ENCODE measurements at regions not wholly inside any gene's neighbourhood (a gene's known extent, or its start where the extent isn't known, plus 50 kb on each side); places are given as distances from the start of the nearest gene placed in this dataset.

- Histone ChIP-seq H3K4me3 (ENCODE audit: low read depth in 1 of 5, low read length in 5 of 5) (no peak overlapping the region), H3K9me3 (ENCODE audit: control insufficient read depth in 5 of 5, low read length in 5 of 5) (peaks cover 0 to 2% (median 0%) of the 10 kb centered on the region in 5 donors), H3K27me3 (ENCODE audit: control insufficient read depth in 5 of 5, insufficient read depth in 4 of 5, low read length in 5 of 5) (no peaks in the 10 kb centered on the region), H3K36me3 (ENCODE audit: control insufficient read depth in 5 of 5, insufficient read depth in 5 of 5, low read length in 5 of 5) (no peaks in the 10 kb centered on the region), H3K27ac (ENCODE audit: low read depth, low read length) (no peak overlapping the region), H3K9ac (ENCODE audit: low read length in 5 of 5) (no peak overlapping the region), H3K4me1 (ENCODE audit: control insufficient read depth in 5 of 5, insufficient read depth in 5 of 5, low read length in 5 of 5) (no peaks in the 10 kb centered on the region)
These were observed 101.5 kb upstream of the FBXO11 start for GRCh38 chr2:48007699-48008268.

- Histone ChIP-seq H3K9ac (ENCODE audit: low read length in 5 of 5) (no peak overlapping the region), H3K36me3 (ENCODE audit: control insufficient read depth in 5 of 5, insufficient read depth in 5 of 5, low read length in 5 of 5) (no peaks in the 10 kb centered on the region), H3K27ac (ENCODE audit: low read depth, low read length) (no peak overlapping the region), H3K9me3 (ENCODE audit: control insufficient read depth in 5 of 5, low read length in 5 of 5) (peaks cover 0 to 2% (median 0%) of the 10 kb centered on the region in 5 donors), H3K27me3 (ENCODE audit: control insufficient read depth in 5 of 5, insufficient read depth in 4 of 5, low read length in 5 of 5) (no peaks in the 10 kb centered on the region), H3K4me3 (ENCODE audit: low read depth in 1 of 5, low read length in 5 of 5) (no peak overlapping the region), H3K4me1 (ENCODE audit: control insufficient read depth in 5 of 5, insufficient read depth in 5 of 5, low read length in 5 of 5) (no peaks in the 10 kb centered on the region)
These were observed 103.0 kb upstream of the FBXO11 start for GRCh38 chr2:48009256-48009655.

GRCh38 chr2:48015421-48015820 lies 109.1 kb upstream of the FBXO11 start:
- Histone ChIP-seq H3K4me3 (ENCODE audit: low read depth in 1 of 5, low read length in 5 of 5) (no peak overlapping the region), H3K4me1 (ENCODE audit: control insufficient read depth in 5 of 5, insufficient read depth in 5 of 5, low read length in 5 of 5) (no peaks in the 10 kb centered on the region), H3K36me3 (ENCODE audit: control insufficient read depth in 5 of 5, insufficient read depth in 5 of 5, low read length in 5 of 5) (no peaks in the 10 kb centered on the region), H3K27me3 (ENCODE audit: control insufficient read depth in 5 of 5, insufficient read depth in 4 of 5, low read length in 5 of 5) (no peaks in the 10 kb centered on the region), H3K9ac (ENCODE audit: low read length in 5 of 5) (no peak overlapping the region), H3K27ac (ENCODE audit: low read depth, low read length) (no peak overlapping the region), H3K9me3 (ENCODE audit: control insufficient read depth in 5 of 5, low read length in 5 of 5) (peaks cover 0 to 9% (median 4%) of the 10 kb centered on the region in 5 donors)

- Histone ChIP-seq H3K27me3 (ENCODE audit: control insufficient read depth in 5 of 5, insufficient read depth in 4 of 5, low read length in 5 of 5) (no peaks in the 10 kb centered on the region), H3K4me1 (ENCODE audit: control insufficient read depth in 5 of 5, insufficient read depth in 5 of 5, low read length in 5 of 5) (no peaks in the 10 kb centered on the region), H3K4me3 (ENCODE audit: low read depth in 1 of 5, low read length in 5 of 5) (no peak overlapping the region), H3K9ac (ENCODE audit: low read length in 5 of 5) (no peak overlapping the region), H3K9me3 (ENCODE audit: control insufficient read depth in 5 of 5, low read length in 5 of 5) (peaks cover 0 to 9% (median 4%) of the 10 kb centered on the region in 5 donors), H3K27ac (ENCODE audit: low read depth, low read length) (no peak overlapping the region), H3K36me3 (ENCODE audit: control insufficient read depth in 5 of 5, insufficient read depth in 5 of 5, low read length in 5 of 5) (no peaks in the 10 kb centered on the region)
These were observed 110.1 kb upstream of the FBXO11 start for GRCh38 chr2:48016225-48017019.

GRCh38 chr2:48017136-48017535 lies 110.8 kb upstream of the FBXO11 start:
- no peaks in the 10 kb centered on the region for H3K4me1 ChIP-seq (ENCODE audit: control insufficient read depth in 5 of 5, insufficient read depth in 5 of 5, low read length in 5 of 5)
- H3K27me3 ChIP-seq (ENCODE audit: control insufficient read depth in 5 of 5, insufficient read depth in 4 of 5, low read length in 5 of 5) = no peaks in the 10 kb centered on the region
- H3K9me3 ChIP-seq (ENCODE audit: control insufficient read depth in 5 of 5, low read length in 5 of 5) = peaks cover 0 to 9% (median 4%) of the 10 kb centered on the region in 5 donors
- no peak overlapping the region for H3K9ac ChIP-seq (ENCODE audit: low read length in 5 of 5)
- H3K36me3 ChIP-seq (ENCODE audit: control insufficient read depth in 5 of 5, insufficient read depth in 5 of 5, low read length in 5 of 5) = no peaks in the 10 kb centered on the region
- H3K4me3 ChIP-seq (ENCODE audit: low read depth in 1 of 5, low read length in 5 of 5) = no peak overlapping the region
- no peak overlapping the region for H3K27ac ChIP-seq (ENCODE audit: low read depth, low read length)

- H3K36me3 ChIP-seq (ENCODE audit: control insufficient read depth in 5 of 5, insufficient read depth in 5 of 5, low read length in 5 of 5) = no peaks in the 10 kb centered on the region
- H3K27ac ChIP-seq (ENCODE audit: low read depth, low read length) = no peak overlapping the region
- no peaks in the 10 kb centered on the region for H3K4me1 ChIP-seq (ENCODE audit: control insufficient read depth in 5 of 5, insufficient read depth in 5 of 5, low read length in 5 of 5)
- H3K9ac ChIP-seq (ENCODE audit: low read length in 5 of 5) = no peak overlapping the region
- peaks cover 0 to 9% (median 4%) of the 10 kb centered on the region in 5 donors for H3K9me3 ChIP-seq (ENCODE audit: control insufficient read depth in 5 of 5, low read length in 5 of 5)
- H3K27me3 ChIP-seq (ENCODE audit: control insufficient read depth in 5 of 5, insufficient read depth in 4 of 5, low read length in 5 of 5) = no peaks in the 10 kb centered on the region
- H3K4me3 ChIP-seq (ENCODE audit: low read depth in 1 of 5, low read length in 5 of 5) = no peak overlapping the region
These were observed 112.2 kb upstream of the FBXO11 start for GRCh38 chr2:48018480-48018879.

- H3K36me3 ChIP-seq (ENCODE audit: control insufficient read depth in 5 of 5, insufficient read depth in 5 of 5, low read length in 5 of 5) = no peaks in the 10 kb centered on the region
- no peak overlapping the region for H3K27ac ChIP-seq (ENCODE audit: low read depth, low read length)
- H3K27me3 ChIP-seq (ENCODE audit: control insufficient read depth in 5 of 5, insufficient read depth in 4 of 5, low read length in 5 of 5) = no peaks in the 10 kb centered on the region
- H3K4me3 ChIP-seq (ENCODE audit: low read depth in 1 of 5, low read length in 5 of 5) = no peak overlapping the region
- no peak overlapping the region for H3K9ac ChIP-seq (ENCODE audit: low read length in 5 of 5)
- H3K4me1 ChIP-seq (ENCODE audit: control insufficient read depth in 5 of 5, insufficient read depth in 5 of 5, low read length in 5 of 5) = peaks cover 0 to 10% (median 5%) of the 10 kb centered on the region in 5 donors
- H3K9me3 ChIP-seq (ENCODE audit: control insufficient read depth in 5 of 5, low read length in 5 of 5) = no peaks in the 10 kb centered on the region
These were observed 120.6 kb upstream of the FBXO11 start for GRCh38 chr2:48026865-48027264.

GRCh38 chr2:48032765-48033164 lies 126.5 kb upstream of the FBXO11 start:
- no peak overlapping the region for H3K4me3 ChIP-seq (ENCODE audit: low read depth in 1 of 5, low read length in 5 of 5)
- H3K36me3 ChIP-seq (ENCODE audit: control insufficient read depth in 5 of 5, insufficient read depth in 5 of 5, low read length in 5 of 5) = no peaks in the 10 kb centered on the region
- peaks cover 0 to 3% (median 2%) of the 10 kb centered on the region in 5 donors for H3K9me3 ChIP-seq (ENCODE audit: control insufficient read depth in 5 of 5, low read length in 5 of 5)
- no peak overlapping the region for H3K9ac ChIP-seq (ENCODE audit: low read length in 5 of 5)
- no peaks in the 10 kb centered on the region for H3K27me3 ChIP-seq (ENCODE audit: control insufficient read depth in 5 of 5, insufficient read depth in 4 of 5, low read length in 5 of 5)
- no peak overlapping the region for H3K27ac ChIP-seq (ENCODE audit: low read depth, low read length)
- peaks cover 0 to 11% (median 5%) of the 10 kb centered on the region in 5 donors for H3K4me1 ChIP-seq (ENCODE audit: control insufficient read depth in 5 of 5, insufficient read depth in 5 of 5, low read length in 5 of 5)

GRCh38 chr2:48034295-48034694 lies 128.0 kb upstream of the FBXO11 start:
- Histone ChIP-seq H3K9me3 (ENCODE audit: control insufficient read depth in 5 of 5, low read length in 5 of 5) (peaks cover 0 to 3% (median 2%) of the 10 kb centered on the region in 5 donors), H3K9ac (ENCODE audit: low read length in 5 of 5) (no peak overlapping the region), H3K4me3 (ENCODE audit: low read depth in 1 of 5, low read length in 5 of 5) (no peak overlapping the region), H3K27ac (ENCODE audit: low read depth, low read length) (no peak overlapping the region), H3K4me1 (ENCODE audit: control insufficient read depth in 5 of 5, insufficient read depth in 5 of 5, low read length in 5 of 5) (peaks cover 0 to 11% (median 5%) of the 10 kb centered on the region in 5 donors), H3K27me3 (ENCODE audit: control insufficient read depth in 5 of 5, insufficient read depth in 4 of 5, low read length in 5 of 5) (no peaks in the 10 kb centered on the region), H3K36me3 (ENCODE audit: control insufficient read depth in 5 of 5, insufficient read depth in 5 of 5, low read length in 5 of 5) (no peaks in the 10 kb centered on the region)

GRCh38 chr2:48036312-48036711 lies 130.0 kb upstream of the FBXO11 start:
- Histone ChIP-seq H3K36me3 (ENCODE audit: control insufficient read depth in 5 of 5, insufficient read depth in 5 of 5, low read length in 5 of 5) (no peaks in the 10 kb centered on the region), H3K9me3 (ENCODE audit: control insufficient read depth in 5 of 5, low read length in 5 of 5) (peaks cover 0 to 3% (median 2%) of the 10 kb centered on the region in 5 donors), H3K9ac (ENCODE audit: low read length in 5 of 5) (no peak overlapping the region)

More at GRCh38 chr2:48036312-48036711, 130.0 kb upstream of the FBXO11 start:
- Histone ChIP-seq H3K27me3 (ENCODE audit: control insufficient read depth in 5 of 5, insufficient read depth in 4 of 5, low read length in 5 of 5) (no peaks in the 10 kb centered on the region), H3K27ac (ENCODE audit: low read depth, low read length) (no peak overlapping the region), H3K4me3 (ENCODE audit: low read depth in 1 of 5, low read length in 5 of 5) (no peak overlapping the region), H3K4me1 (ENCODE audit: control insufficient read depth in 5 of 5, insufficient read depth in 5 of 5, low read length in 5 of 5) (peaks cover 0 to 6% (median 4%) of the 10 kb centered on the region in 5 donors)
